OCI-LY3 (cell line): ENCODE measurements at regions not wholly inside any gene's neighbourhood (a gene's known extent, or its start where the extent isn't known, plus 50 kb on each side); places are given as distances from the start of the nearest gene placed in this dataset.

Source experiments
- H2AFZ ChIP-seq: fragments of 200-600, 300-600 bp; shearing (Covaris generic); 2 replicates; pipeline ENCODE4 v1.6.0; 2014; ENCODE audit warnings: antibody characterized with exemption, low read depth, low read length
- H3K27ac ChIP-seq: fragments of 200-600, 300-600 bp; sonication (generic); 2 replicates; pipeline ENCODE4 v1.5.1; 2014; ENCODE audit warnings: mild to moderate bottlenecking, low read length, moderate library complexity, mixed read lengths
- H3K27me3 ChIP-seq: fragments of 200-600, 300-600 bp; sonication (generic); 2 replicates; pipeline ENCODE4 v1.6.1; 2014; ENCODE audit warnings: low read depth, low read length, mixed read lengths
- H3K36me3 ChIP-seq: fragments of 200-600, 300-600 bp; sonication (generic); replicated peaks from 2 replicates; pipeline ENCODE3; 2014; ENCODE audit warnings: low read depth, low read length, mixed read lengths
- H3K4me1 ChIP-seq: fragments of 300-600, 200-600 bp; sonication (generic); 2 replicates; pipeline ENCODE4 v1.6.1; 2014; ENCODE audit warnings: low read length, mixed read lengths
- H3K4me2 ChIP-seq: fragments of 200-600, 300-600 bp; sonication (generic); 2 replicates; pipeline ENCODE4 v1.6.1; 2014; ENCODE audit warnings: low read length, mixed read lengths
- H3K4me3 ChIP-seq: fragments of 300-600, 200-600 bp; sonication (generic); 2 replicates; pipeline ENCODE4 v1.5.1; 2014; ENCODE audit warnings: antibody characterized with exemption, mild to moderate bottlenecking, low read length, moderate library complexity
- H3K79me2 ChIP-seq: fragments of 300-600, 200-600 bp; shearing (Covaris generic); 2 replicates; pipeline ENCODE4 v1.6.1; 2014; ENCODE audit warnings: mild to moderate bottlenecking, low read length, mixed read lengths
- H3K9ac ChIP-seq: fragments of 300-600, 200-600 bp; shearing (Covaris generic); 2 replicates; pipeline ENCODE4 v1.6.0; 2014; ENCODE audit warnings: mild to moderate bottlenecking, low read length, moderate library complexity
- H3K9me3 ChIP-seq: fragments of 200-600, 300-600 bp; shearing (Covaris generic); 2 replicates; pipeline ENCODE4 v1.6.1; 2014; ENCODE audit warnings: low read length, mixed read lengths; ENCODE audit not compliant: insufficient read depth
- H4K20me1 ChIP-seq: fragments of 200-600, 300-600 bp; sonication (generic); 2 replicates; pipeline ENCODE4 v1.6.1; 2016; ENCODE audit warnings: low read length, mixed read lengths; ENCODE audit not compliant: insufficient read depth
- EZH2phosphoT487 ChIP-seq: fragments of 200-600 bp; shearing (Covaris generic); IDR thresholded peaks from 2 replicates; pipeline ENCODE4 v1.6.1; 2018; ENCODE audit warnings: antibody characterized with exemption, mixed run types, low read depth
- TF ChIP-seq, protein P1 (sequence below): fragments of 200-600, 300-600 bp; sonication (generic); IDR thresholded peaks from 2 replicates; pipeline ENCODE4 v1.5.1; 2014; ENCODE audit warnings: antibody characterized with exemption, low read length, low read depth

DNA sequence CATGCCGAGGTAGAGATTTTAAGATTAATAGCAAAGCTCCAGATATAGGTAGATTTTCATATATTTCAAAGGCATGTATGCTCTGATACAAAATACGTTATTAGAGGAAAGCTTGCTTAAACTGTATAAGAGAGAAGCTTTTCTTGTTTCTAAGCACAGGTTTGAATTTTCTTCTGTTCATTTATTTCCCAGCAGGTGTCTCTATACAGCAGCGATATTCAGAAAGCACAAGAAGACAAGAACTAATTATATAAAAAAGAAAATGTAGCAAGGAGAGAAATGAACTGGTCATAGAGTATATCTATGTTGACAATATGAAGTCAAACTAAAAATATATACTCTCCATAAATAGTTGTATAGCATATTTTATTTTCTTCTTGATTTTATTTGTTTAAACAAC lies 307.4 kb upstream of the NOVA1 start:
- H2AFZ ChIP-seq, result no peak overlapping the region
- H4K20me1 ChIP-seq, result no peaks in the 10 kb centered on the region
- H3K4me3 ChIP-seq, result no peak overlapping the region
- H3K36me3 ChIP-seq, result no peaks in the 10 kb centered on the region
- no peaks in the 10 kb centered on the region for H3K9me3 ChIP-seq
- no peak overlapping the region for H3K27ac ChIP-seq
- no peaks in the 10 kb centered on the region for H3K79me2 ChIP-seq
- H3K9ac ChIP-seq, result no peak overlapping the region
- TF ChIP-seq, protein P1, sequence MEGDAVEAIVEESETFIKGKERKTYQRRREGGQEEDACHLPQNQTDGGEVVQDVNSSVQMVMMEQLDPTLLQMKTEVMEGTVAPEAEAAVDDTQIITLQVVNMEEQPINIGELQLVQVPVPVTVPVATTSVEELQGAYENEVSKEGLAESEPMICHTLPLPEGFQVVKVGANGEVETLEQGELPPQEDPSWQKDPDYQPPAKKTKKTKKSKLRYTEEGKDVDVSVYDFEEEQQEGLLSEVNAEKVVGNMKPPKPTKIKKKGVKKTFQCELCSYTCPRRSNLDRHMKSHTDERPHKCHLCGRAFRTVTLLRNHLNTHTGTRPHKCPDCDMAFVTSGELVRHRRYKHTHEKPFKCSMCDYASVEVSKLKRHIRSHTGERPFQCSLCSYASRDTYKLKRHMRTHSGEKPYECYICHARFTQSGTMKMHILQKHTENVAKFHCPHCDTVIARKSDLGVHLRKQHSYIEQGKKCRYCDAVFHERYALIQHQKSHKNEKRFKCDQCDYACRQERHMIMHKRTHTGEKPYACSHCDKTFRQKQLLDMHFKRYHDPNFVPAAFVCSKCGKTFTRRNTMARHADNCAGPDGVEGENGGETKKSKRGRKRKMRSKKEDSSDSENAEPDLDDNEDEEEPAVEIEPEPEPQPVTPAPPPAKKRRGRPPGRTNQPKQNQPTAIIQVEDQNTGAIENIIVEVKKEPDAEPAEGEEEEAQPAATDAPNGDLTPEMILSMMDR, result no peak
- TF ChIP-seq EZH2phosphoT487, result no peak
- H3K4me2 ChIP-seq, result no peak overlapping the region
- no peaks in the 10 kb centered on the region for H3K4me1 ChIP-seq
- H3K27me3 ChIP-seq, result no peaks in the 10 kb centered on the region

DNA sequence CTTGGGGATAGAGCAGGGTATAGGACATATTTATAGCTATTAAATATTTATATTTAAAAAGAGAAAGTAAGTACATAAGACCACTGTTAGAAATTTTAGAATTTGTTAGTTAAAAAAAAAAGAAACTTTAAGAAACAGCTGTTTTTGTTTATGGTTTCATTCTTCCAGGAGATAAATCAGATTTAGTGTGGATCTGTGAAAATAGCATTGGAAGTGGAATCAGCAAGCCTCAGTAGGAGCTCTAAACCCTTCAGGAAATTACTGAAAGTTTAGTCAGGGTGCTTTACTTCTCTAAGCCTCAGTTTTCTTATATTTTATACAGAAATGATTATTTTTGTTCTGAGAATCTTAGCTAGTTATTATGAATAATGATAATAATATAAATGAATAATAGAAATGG lies 316.0 kb upstream of the NOVA1 start:
- no peak overlapping the region for H3K4me2 ChIP-seq
- no peak overlapping the region for H3K4me3 ChIP-seq
- no peaks in the 10 kb centered on the region for H3K36me3 ChIP-seq
- no peaks in the 10 kb centered on the region for H3K27me3 ChIP-seq
- no peaks in the 10 kb centered on the region for H3K79me2 ChIP-seq
- no peak overlapping the region for H3K9ac ChIP-seq
- H3K4me1 ChIP-seq, result no peaks in the 10 kb centered on the region
- no peaks in the 10 kb centered on the region for H4K20me1 ChIP-seq
- H3K27ac ChIP-seq, result no peak overlapping the region
- H2AFZ ChIP-seq, result no peak overlapping the region
- no peaks in the 10 kb centered on the region for H3K9me3 ChIP-seq
- TF ChIP-seq, protein P1, result no peak

DNA sequence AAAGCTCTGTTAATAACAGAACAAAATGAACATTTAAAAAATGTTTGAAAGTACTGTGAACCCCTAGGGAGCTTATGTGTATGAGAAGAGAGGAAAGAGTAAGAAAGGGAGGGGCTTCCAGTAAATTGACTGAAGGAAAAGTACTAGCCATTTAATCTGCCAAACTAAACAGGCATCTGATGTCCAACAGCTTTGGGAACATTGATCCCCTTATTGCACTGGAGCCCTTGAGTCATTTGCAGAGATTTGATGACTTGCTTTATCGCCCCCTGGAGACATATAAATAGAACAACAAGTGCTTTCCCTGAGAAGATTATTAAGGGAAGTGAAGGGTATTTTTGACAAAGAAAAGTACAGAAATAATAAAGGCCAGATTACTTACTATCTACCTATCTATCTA lies 319.3 kb upstream of the NOVA1 start:
- Histone ChIP-seq H3K9me3 (no peaks in the 10 kb centered on the region), H3K4me3 (no peak overlapping the region), H3K79me2 (no peaks in the 10 kb centered on the region), H4K20me1 (no peaks in the 10 kb centered on the region), H3K4me1 (no peaks in the 10 kb centered on the region), H3K27me3 (no peaks in the 10 kb centered on the region), H3K4me2 (no peak overlapping the region), H3K27ac (no peak overlapping the region), H3K36me3 (no peaks in the 10 kb centered on the region), H3K9ac (no peak overlapping the region), H2AFZ (no peak overlapping the region)
- TF ChIP-seq, protein P1, result peak; percentile 46
- no peak for TF ChIP-seq EZH2phosphoT487

DNA sequence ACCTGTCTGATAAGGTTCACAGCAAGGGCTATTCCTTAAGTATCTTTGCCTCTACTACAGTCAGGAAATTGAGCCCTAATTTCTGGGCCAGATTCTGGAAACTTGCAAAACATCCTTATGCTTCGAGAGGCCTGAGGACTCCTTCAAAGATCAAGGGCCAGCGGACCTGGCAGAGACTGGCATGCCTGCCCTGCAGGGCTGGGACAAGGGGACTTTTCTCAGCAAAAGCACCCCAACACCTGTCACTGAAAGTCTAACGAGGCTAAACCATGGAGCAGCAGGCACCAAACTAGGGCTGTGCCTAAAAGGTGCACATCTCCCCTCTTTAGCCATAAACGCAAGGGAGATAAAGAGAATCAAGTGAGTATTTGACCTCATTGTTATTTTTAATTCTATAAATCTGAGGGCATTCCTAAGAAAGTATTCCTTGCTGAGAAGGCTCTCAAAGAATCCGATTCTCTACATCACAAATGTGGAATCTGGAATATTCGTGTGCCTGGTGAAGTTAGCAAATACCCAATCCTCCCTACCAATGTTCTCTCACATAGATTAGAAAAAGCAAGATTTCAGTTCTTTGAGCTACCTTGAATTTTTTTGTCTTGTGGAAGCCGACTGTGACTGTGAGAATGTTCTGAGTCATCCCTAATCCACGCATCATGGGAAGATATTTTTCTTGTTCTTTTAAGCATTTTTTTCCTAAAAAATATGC lies 328.2 kb upstream of the NOVA1 start:
- no peaks in the 10 kb centered on the region for H3K4me1 ChIP-seq
- no peak overlapping the region for H3K4me2 ChIP-seq
- TF ChIP-seq EZH2phosphoT487, result no peak
- TF ChIP-seq, protein P1, result no peak
- no peaks in the 10 kb centered on the region for H3K27me3 ChIP-seq
- no peak overlapping the region for H3K4me3 ChIP-seq
- no peak overlapping the region for H3K9ac ChIP-seq
- no peak overlapping the region for H3K27ac ChIP-seq
- no peaks in the 10 kb centered on the region for H4K20me1 ChIP-seq
- no peaks in the 10 kb centered on the region for H3K79me2 ChIP-seq
- no peaks in the 10 kb centered on the region for H3K36me3 ChIP-seq
- H3K9me3 ChIP-seq, result no peaks in the 10 kb centered on the region
- H2AFZ ChIP-seq, result no peak overlapping the region; the same call in 1 of the 2 replicates
